ENCODE measurements at regions not wholly inside any gene's neighbourhood (a gene's known extent, or its start where the extent isn't known, plus 50 kb on each side); places are given as distances from the start of the nearest gene placed in this dataset.
A peak's percentile ranks its signal among the peaks of the same experiment; 100 is the strongest.

GRCh38 chr6:128727500-128727899, 155.4 kb upstream of the LAMA2 start:
- TF ChIP-seq, protein P1, sequence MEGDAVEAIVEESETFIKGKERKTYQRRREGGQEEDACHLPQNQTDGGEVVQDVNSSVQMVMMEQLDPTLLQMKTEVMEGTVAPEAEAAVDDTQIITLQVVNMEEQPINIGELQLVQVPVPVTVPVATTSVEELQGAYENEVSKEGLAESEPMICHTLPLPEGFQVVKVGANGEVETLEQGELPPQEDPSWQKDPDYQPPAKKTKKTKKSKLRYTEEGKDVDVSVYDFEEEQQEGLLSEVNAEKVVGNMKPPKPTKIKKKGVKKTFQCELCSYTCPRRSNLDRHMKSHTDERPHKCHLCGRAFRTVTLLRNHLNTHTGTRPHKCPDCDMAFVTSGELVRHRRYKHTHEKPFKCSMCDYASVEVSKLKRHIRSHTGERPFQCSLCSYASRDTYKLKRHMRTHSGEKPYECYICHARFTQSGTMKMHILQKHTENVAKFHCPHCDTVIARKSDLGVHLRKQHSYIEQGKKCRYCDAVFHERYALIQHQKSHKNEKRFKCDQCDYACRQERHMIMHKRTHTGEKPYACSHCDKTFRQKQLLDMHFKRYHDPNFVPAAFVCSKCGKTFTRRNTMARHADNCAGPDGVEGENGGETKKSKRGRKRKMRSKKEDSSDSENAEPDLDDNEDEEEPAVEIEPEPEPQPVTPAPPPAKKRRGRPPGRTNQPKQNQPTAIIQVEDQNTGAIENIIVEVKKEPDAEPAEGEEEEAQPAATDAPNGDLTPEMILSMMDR (IDR thresholded peaks at IDR 0.05) = no peak
- TF ChIP-seq POLR2A (IDR thresholded peaks at IDR 0.05) = no peak
- Histone ChIP-seq H3K4me3 (no peak overlapping the region), H3K27ac (no peak overlapping the region), H3K4me1 (peaks cover 0 to 19% (median 0%) of the 10 kb centered on the region in 3 donors), H3K36me3 (no peaks in the 10 kb centered on the region), H3K27me3 (no peaks in the 10 kb centered on the region), H3K9me3 (no peaks in the 10 kb centered on the region)
- intact Hi-C loops (cut with DNase I) = no loop called here
- WGBS, 2 donors = 64 to 79% methylated on average over 2 of the region's 2 CpGs
- DNase-seq = no peak

GRCh38 chr6:128725271-128726233, 157.4 kb upstream of the LAMA2 start:
- Histone ChIP-seq H3K4me1 (peaks cover 0 to 19% (median 0%) of the 10 kb centered on the region in 3 donors), H3K9me3 (no peaks in the 10 kb centered on the region), H3K27ac (no peak overlapping the region), H3K27me3 (no peaks in the 10 kb centered on the region), H3K4me3 (no peak overlapping the region), H3K36me3 (no peaks in the 10 kb centered on the region)
- DNase-seq = no peak
- TF ChIP-seq POLR2A (IDR thresholded peaks at IDR 0.05) = no peak
- TF ChIP-seq, protein P1 (IDR thresholded peaks at IDR 0.05) = peak in 5 of 6 experiments; percentile 16 to 51 (median 44)
- intact Hi-C loops (cut with DNase I) = no loop called here
- WGBS, 2 donors = 14 to 29% methylated on average over 3 of the region's 3 CpGs

DNA sequence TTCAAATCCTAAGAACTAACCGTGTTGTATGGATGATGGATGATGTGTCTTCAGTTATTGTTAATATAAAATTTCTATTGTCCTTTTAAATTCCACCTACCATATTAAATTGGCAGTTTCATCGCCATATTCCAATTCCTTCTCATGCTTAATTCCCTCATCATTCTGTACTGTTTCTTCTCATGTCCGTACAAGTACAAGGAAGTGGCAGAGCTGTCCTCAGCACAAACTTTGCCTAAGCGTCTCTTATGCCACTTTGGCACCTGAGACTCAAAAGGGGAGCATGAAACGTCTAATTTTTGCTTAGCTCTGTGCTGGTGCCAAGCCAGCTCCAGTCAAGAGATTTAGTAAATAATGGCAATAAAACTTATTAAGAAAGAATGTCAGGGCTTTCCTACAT, 158.2 kb upstream of the LAMA2 start:
- H3K9me3 ChIP-seq = no peaks in the 10 kb centered on the region
- 34 to 37% methylated on average over 5 of the region's 5 CpGs for WGBS, 2 donors
- no peak overlapping the region for H3K4me3 ChIP-seq
- peak overlapping the region in 1 of 4 donors; percentile 22 for H3K27ac ChIP-seq
- no peaks in the 10 kb centered on the region for H3K36me3 ChIP-seq
- no peak for TF ChIP-seq POLR2A (IDR thresholded peaks at IDR 0.05)
- TF ChIP-seq, protein P1 (IDR thresholded peaks at IDR 0.05) = no peak
- DNase-seq = no peak
- intact Hi-C loops (cut with DNase I) = no loop called here
- H3K4me1 ChIP-seq = peaks cover 0 to 19% (median 0%) of the 10 kb centered on the region in 3 donors
- no peaks in the 10 kb centered on the region for H3K27me3 ChIP-seq

GRCh38 chr6:128723667-128724066, 159.3 kb upstream of the LAMA2 start:
- no peak for DNase-seq
- 51 to 56% methylated on average over 2 of the region's 2 CpGs for WGBS, 2 donors
- no peaks in the 10 kb centered on the region for H3K27me3 ChIP-seq
- H3K36me3 ChIP-seq = no peaks in the 10 kb centered on the region
- no peak overlapping the region for H3K27ac ChIP-seq
- no peaks in the 10 kb centered on the region for H3K9me3 ChIP-seq
- TF ChIP-seq, protein P1 (IDR thresholded peaks at IDR 0.05) = no peak
- TF ChIP-seq POLR2A (IDR thresholded peaks at IDR 0.05) = no peak
- peaks cover 0 to 19% (median 0%) of the 10 kb centered on the region in 3 donors for H3K4me1 ChIP-seq
- H3K4me3 ChIP-seq = no peak overlapping the region
- intact Hi-C loops (cut with DNase I) = no loop called here

DNA sequence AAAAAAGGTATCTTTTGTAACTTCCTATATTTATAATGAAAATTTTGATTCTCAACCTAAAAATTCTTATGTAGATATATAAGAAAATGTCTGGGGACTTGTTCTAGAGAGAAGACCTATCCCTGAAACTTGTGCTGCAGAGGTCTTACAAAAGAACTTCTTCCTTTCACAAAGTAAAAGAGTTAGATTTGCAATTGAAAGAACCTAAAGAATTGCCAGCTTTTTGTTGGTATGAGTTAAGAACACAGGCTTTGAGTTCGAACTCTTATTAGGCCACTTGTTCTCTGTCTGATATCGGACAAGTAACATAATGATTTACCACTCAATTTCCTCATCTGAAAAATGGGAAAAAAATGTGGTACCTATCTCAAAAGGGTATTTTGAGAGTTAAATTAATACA, 162.0 kb upstream of the LAMA2 start:
- peaks cover 0 to 30% (median 0%) of the 10 kb centered on the region in 3 donors for H3K4me1 ChIP-seq
- no peak for TF ChIP-seq POLR2A (IDR thresholded peaks at IDR 0.05)
- TF ChIP-seq, protein P1 (IDR thresholded peaks at IDR 0.05) = no peak
- H3K27ac ChIP-seq = no peak overlapping the region
- no peak for DNase-seq
- no peaks in the 10 kb centered on the region for H3K27me3 ChIP-seq
- H3K9me3 ChIP-seq = no peaks in the 10 kb centered on the region
- no peak overlapping the region for H3K4me3 ChIP-seq
- intact Hi-C loops (cut with DNase I) = no loop called here
- no peaks in the 10 kb centered on the region for H3K36me3 ChIP-seq
- 78 to 80% methylated on average over 2 of the region's 2 CpGs for WGBS, 2 donors

All from esophagus squamous epithelium (tissue), 5 donors.